ENCODE measurements at regions not wholly inside any gene's neighbourhood (a gene's known extent, or its start where the extent isn't known, plus 50 kb on each side); places are given as distances from the start of the nearest gene placed in this dataset.

- H3K27me3 Mint-ChIP-seq (ENCODE audit: unreplicated experiment), result no peaks in the 10 kb centered on the region
- no peak for TF ChIP-seq CTCF (IDR thresholded peaks at IDR 0.05; ENCODE audit: partially characterized antibody, unreplicated experiment)
- H3K4me3 Mint-ChIP-seq (ENCODE audit: unreplicated experiment), result no peak overlapping the region
- peaks cover 8% of the 10 kb centered on the region for H3K4me1 Mint-ChIP-seq (ENCODE audit: low read depth, unreplicated experiment)
- H3K36me3 Mint-ChIP-seq (ENCODE audit: unreplicated experiment), result no peaks in the 10 kb centered on the region
- no peak overlapping the region for H3K27ac Mint-ChIP-seq (ENCODE audit: unreplicated experiment)
- no peak for DNase-seq
- no peaks in the 10 kb centered on the region for H3K9me3 Mint-ChIP-seq (ENCODE audit: unreplicated experiment)
Observed at GRCh38 chr2:150735894-150736498, 248.5 kb upstream of the RND3 start.

GRCh38 chr2:150733051-150733618 lies 245.7 kb upstream of the RND3 start:
- Mint-ChIP-seq H3K9me3 (ENCODE audit: unreplicated experiment) (no peaks in the 10 kb centered on the region), H3K27me3 (ENCODE audit: unreplicated experiment) (no peaks in the 10 kb centered on the region), H3K4me1 (ENCODE audit: low read depth, unreplicated experiment) (peaks cover 8% of the 10 kb centered on the region), H3K27ac (ENCODE audit: unreplicated experiment) (no peak overlapping the region), H3K36me3 (ENCODE audit: unreplicated experiment) (no peaks in the 10 kb centered on the region), H3K4me3 (ENCODE audit: unreplicated experiment) (no peak overlapping the region)
- TF ChIP-seq CTCF (IDR thresholded peaks at IDR 0.05; ENCODE audit: partially characterized antibody, unreplicated experiment), result no peak
- no peak for DNase-seq

- H3K9me3 Mint-ChIP-seq (ENCODE audit: unreplicated experiment), result no peaks in the 10 kb centered on the region
Observed at GRCh38 chr2:150732491-150732890, 245.0 kb upstream of the RND3 start.

GRCh38 chr2:150732064-150732463 lies 244.6 kb upstream of the RND3 start:
- Mint-ChIP-seq H3K4me3 (ENCODE audit: unreplicated experiment) (no peak overlapping the region), H3K27me3 (ENCODE audit: unreplicated experiment) (no peaks in the 10 kb centered on the region), H3K9me3 (ENCODE audit: unreplicated experiment) (no peaks in the 10 kb centered on the region), H3K36me3 (ENCODE audit: unreplicated experiment) (no peaks in the 10 kb centered on the region), H3K4me1 (ENCODE audit: low read depth, unreplicated experiment) (peaks cover 8% of the 10 kb centered on the region), H3K27ac (ENCODE audit: unreplicated experiment) (no peak overlapping the region)
- DNase-seq, result no peak
- TF ChIP-seq CTCF (IDR thresholded peaks at IDR 0.05; ENCODE audit: partially characterized antibody, unreplicated experiment), result no peak

More at GRCh38 chr2:150732491-150732890, 245.0 kb upstream of the RND3 start:
- Mint-ChIP-seq H3K27me3 (ENCODE audit: unreplicated experiment) (no peaks in the 10 kb centered on the region), H3K36me3 (ENCODE audit: unreplicated experiment) (no peaks in the 10 kb centered on the region), H3K27ac (ENCODE audit: unreplicated experiment) (no peak overlapping the region), H3K4me1 (ENCODE audit: low read depth, unreplicated experiment) (peaks cover 8% of the 10 kb centered on the region), H3K4me3 (ENCODE audit: unreplicated experiment) (no peak overlapping the region)
- no peak for TF ChIP-seq CTCF (IDR thresholded peaks at IDR 0.05; ENCODE audit: partially characterized antibody, unreplicated experiment)
- DNase-seq, result no peak

- no peaks in the 10 kb centered on the region for H3K4me1 Mint-ChIP-seq (ENCODE audit: low read depth, unreplicated experiment)
Observed at GRCh38 chr2:150729495-150729955, 242.1 kb upstream of the RND3 start.

More at GRCh38 chr2:150729495-150729955, 242.1 kb upstream of the RND3 start:
- Mint-ChIP-seq H3K27ac (ENCODE audit: unreplicated experiment) (no peak overlapping the region), H3K27me3 (ENCODE audit: unreplicated experiment) (no peaks in the 10 kb centered on the region), H3K36me3 (ENCODE audit: unreplicated experiment) (peaks cover 6% of the 10 kb centered on the region), H3K4me3 (ENCODE audit: unreplicated experiment) (no peak overlapping the region), H3K9me3 (ENCODE audit: unreplicated experiment) (no peaks in the 10 kb centered on the region)
- no peak for TF ChIP-seq CTCF (IDR thresholded peaks at IDR 0.05; ENCODE audit: partially characterized antibody, unreplicated experiment)
- DNase-seq, result no peak

Measured in glutamatergic neuron (in vitro differentiated cells).